Right renal pelvis (tissue), 4 donors: ENCODE measurements at regions not wholly inside any gene's neighbourhood (a gene's known extent, or its start where the extent isn't known, plus 50 kb on each side); places are given as distances from the start of the nearest gene placed in this dataset.
"Not testable (repeated sequence)": the region's sequence is repeated elsewhere in the genome, so short reads cannot be mapped to it uniquely, and the experiment has no call there.

Experiments used
- DNase-seq, 4 donors: peaks; one replicate each; pipeline ENCODE4 v3.0.0-alpha.2; 2013; ENCODE audit warnings: low read depth in 4 of 4, low spot score in 3 of 4, missing footprints in 1 of 4

DNA sequence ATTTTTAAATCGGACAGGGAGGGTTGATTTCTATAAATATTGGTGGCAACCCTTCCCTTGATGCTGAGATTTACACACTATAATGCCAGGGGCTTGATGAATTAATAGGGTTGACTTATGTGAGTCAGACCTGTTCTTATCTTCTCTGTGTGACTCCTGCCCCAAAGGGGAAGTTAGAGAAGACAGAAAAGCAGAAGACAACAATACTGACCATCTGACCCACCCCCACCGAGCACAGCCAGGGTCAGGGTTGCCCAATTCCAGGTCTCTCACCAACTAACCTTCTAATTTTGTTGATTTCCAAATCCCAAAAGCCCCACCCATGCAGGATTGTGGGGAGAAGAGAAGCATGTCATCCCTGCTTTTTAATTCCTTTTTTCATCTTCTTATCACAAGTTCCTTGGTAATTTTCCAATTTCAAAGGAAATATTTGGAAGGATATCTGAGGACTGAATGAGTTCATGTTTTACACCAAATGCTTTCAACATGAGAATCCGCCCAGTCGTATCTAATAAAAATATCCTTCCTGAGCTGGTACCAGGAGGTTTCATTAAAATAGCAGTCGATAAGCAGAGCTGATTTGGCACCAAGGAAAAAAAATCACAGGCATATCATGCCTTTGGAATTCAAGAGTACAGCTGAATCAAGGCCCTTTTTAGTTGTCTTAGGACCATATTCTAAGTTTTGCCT is 603.4 kb upstream of the CDH11 start:
- no peak for DNase-seq

DNA sequence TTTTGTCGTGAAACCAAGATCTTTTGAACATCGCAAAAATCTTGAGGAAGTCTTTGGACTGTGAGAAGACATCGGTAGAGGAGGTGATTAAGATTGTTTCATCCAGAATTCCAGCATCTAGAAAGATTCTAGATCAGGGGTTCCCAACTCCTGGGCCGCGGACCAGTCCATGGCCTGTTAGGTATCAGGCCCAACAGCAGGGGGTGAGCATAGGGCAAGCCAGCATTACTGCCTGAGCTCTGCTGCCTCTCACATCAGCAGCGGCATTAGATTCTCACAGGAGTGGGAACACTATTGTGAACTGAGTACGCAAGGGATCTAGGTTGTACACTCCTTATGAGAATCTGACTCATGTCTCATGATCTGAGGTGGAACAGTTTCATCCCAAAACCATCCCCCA is 600.6 kb upstream of the CDH11 start:
- no peak for DNase-seq

DNA sequence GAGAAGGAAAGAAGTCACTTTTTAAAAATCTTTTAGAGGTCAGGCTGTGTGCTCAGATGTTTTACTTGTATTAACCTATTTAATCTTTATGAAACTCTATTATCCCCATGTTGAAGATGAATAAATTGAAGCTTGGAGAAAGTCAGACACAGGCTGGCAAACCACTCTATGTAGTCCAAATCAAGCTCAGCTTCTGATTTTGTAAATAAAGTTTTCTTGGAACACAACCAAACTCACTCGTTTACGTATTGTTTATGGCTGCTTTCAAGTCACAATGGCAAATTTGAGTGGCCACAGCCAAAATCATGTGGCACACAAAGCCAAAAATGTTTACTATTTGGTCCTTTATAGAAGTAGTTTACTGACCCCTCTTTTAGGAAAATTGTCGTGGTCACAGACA is 596.0 kb upstream of the CDH11 start:
- no peak for DNase-seq

- no peak for DNase-seq
These were observed 595.2 kb upstream of the CDH11 start for GRCh38 chr16:65716737-65717700.

DNA sequence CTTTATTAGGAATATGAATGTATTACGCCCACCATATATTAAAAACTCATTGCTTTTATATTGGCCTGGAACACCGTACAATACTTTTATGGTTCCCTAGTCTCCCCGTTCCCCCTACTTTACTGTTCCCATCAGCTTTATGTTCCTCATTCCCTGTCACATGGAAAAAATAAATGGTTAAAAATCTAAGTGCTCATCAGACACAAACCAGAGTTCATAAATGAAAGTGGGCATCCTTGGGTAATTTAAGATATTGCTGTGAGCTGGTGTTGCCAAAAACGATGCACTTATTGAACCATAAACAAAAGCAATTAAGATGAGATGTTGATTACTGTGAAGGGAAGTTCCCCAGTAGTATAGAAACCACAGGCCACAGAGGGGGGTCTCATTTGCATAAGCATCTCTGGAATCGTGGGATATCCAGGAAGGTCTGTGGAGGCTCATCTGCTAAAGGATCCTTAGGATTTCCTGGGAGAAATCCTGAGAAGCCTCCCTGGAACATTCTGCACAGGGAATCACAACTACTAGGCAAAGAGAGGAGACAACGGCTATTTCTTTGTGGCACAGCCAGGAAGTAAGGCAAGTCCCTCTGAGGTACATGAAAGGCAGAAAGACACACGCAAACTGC is 591.4 kb upstream of the CDH11 start:
- DNase-seq = no peak

GRCh38 chr16:65710107-65710506 is 588.2 kb upstream of the CDH11 start:
- no peak for DNase-seq

- DNase-seq = no peak
These were observed 583.0 kb upstream of the CDH11 start for GRCh38 chr16:65704866-65705265.

DNA sequence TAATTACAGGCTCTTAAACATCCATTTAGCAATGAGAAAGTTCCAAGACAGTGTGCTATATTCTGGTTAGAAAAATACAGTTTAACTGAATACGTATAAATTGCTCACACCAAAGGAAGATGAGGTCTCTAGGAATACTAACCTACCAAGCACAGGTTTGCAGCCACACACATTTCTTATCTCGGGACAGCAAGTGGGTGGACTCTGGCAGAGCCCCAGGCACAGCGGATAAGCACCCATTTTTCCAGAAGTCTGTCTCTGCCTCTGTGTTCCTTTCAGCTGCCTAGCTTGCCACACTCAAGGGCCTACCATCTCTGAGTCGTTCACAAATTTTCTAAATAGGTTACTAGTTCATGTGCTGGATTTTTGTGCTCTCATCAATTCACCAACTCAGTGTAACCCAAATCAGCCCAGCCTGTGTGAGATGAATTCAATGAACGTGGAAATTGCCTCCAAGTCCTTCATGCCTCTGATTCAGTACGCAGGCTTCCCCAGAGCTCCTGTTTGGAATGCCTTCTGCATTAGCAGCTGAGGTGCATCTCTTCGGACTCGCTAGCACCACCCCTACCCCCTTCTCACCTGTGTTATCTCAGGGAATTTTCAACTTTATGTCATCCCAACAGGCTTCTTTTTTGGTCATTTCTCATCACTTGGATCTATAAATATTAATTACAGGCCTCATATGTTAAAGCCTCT is 581.0 kb upstream of the CDH11 start:
- DNase-seq = no peak

- no peak for DNase-seq
These were observed 578.7 kb upstream of the CDH11 start for GRCh38 chr16:65700596-65700995.

GRCh38 chr16:65698791-65699321 is 577.0 kb upstream of the CDH11 start:
- peak; percentile 65 to 82 (median 72) for DNase-seq

DNA sequence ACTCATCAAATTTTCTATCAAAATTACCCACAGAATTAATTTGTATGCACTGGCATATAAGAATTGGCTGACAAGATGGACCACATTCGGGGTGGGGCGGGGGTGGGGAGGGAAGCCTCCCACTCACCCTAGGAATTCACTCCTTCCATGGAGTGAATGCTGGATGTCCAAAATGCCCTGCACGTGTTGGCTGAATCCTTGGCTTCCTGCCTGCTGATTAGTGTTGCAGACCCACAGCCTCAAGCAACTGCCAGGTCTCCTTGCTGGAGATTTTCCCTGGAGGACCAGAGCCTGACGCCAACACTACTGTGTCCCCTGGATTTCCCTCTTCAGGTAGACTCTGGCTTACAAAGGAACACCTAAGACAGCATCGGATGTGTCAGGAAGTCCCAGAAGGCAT is 575.7 kb upstream of the CDH11 start:
- DNase-seq = no peak

DNA sequence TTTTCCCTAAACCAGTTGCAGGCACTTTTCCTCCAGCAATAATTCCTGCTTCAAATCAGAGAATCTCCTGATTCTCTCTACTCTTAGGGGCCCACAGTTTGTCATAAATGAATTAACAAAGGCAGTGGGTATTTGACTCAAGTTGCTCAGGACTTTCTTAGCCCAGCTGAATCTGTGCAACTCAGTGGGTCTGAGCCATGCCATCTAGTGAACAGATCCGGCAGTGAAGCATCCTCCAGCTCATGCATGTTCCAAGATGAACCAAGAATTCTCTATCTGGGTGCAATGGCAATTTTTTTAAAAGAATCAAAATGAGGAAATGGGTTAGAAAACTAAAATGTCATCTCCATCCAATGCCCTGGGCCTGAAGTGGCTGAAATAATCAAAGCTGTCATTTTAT is 575.2 kb upstream of the CDH11 start:
- no peak for DNase-seq

DNA sequence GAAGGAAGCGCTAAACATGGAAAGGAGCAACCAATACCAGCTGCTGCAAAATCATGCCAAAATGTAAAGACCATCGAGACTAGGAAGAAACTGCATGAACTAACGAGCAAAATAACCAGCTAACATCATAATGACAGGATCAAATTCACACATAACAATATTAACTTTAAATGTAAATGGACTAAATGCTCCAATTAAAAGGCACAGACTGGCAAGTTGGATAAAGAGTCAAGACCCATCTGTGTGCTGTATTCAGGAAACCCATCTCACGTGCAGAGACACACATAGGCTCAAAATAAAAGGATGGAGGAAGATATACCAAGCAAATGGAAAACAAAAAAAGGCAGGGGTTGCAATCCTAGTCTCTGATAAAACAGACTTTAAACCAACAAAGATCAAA is 570.0 kb upstream of the CDH11 start:
- not testable (repeated sequence) for DNase-seq

DNA sequence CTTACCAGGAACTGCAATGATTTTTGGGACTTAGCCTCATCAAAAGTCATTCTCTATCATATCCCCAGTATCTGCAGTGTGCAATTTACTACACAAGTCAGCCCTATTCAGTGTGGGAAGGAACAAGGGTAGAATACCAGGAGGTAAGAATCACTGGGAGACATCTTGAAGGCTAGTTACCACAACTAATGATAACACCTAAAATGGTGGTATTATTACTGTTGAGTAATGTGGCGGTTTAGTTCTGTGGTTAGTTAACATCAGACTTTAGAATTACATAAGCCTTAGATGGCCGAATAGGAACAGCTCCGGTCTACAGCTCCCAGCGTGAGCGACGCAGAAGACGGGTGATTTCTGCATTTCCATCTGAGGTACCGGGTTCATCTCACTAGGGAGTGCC is 567.9 kb upstream of the CDH11 start:
- DNase-seq = no peak

GRCh38 chr16:65688301-65688700 is 566.4 kb upstream of the CDH11 start:
- no peak for DNase-seq

DNA sequence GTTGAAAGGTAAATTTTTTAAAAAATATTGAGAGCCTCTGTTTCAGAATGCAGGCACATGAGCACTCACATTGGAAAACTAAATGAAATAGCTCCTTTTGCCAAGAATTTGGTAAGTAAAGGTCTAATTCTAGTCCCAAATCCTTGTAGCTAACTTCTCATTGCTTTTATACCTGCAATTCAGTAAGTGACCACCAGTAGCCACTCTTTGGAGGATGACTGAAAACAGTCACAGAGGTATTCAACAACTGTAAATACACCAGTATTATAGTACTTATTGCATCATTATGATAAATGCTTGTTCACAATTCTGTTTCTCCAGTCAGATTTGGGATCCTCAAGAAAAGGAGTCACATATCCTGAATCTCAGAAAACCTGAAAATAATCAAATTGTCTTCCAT is 562.4 kb upstream of the CDH11 start:
- DNase-seq = no peak

DNA sequence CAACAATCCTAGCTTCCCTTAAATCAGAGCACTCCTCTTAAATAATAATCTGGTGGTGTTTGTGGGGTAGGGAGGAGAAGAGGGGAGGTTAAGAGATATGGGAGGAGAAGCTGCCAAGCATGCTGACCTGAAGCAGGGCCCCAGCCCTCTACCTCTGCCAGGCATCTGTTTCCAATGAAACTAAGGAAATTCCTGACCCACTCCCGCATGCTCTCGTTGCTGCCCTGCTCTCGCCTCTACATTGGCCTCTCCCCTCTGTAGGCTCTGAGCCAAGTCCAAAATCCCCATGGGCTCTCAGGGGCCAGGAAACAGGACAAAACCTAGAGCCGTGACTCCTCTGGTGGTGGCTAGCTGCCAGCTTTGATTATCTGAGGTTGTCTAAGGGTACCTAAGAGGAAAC is 559.5 kb upstream of the CDH11 start:
- DNase-seq = no peak

DNA sequence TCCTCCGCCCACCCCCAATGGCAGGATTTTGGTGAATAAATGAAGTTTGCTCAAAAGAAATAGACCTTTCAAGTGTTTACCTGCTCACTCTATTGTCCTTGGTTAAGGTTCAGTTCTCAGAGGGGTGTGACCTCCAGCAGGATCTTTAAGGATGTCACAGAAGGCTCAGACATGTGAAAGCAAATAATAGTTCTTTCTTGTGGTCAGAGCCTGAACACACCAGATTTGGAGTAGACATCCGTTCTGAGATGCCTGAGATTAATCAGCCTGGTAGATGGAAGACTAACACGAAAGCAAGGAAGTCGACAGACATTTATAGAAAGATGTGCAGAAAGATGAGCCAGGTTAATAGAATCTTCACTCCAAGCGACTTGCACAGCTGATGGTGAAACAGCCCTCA is 557.9 kb upstream of the CDH11 start:
- no peak for DNase-seq

GRCh38 chr16:65675161-65675560 is 553.3 kb upstream of the CDH11 start:
- DNase-seq = no peak

- DNase-seq = no peak
These were observed 551.1 kb upstream of the CDH11 start for GRCh38 chr16:65672960-65673359.

DNA sequence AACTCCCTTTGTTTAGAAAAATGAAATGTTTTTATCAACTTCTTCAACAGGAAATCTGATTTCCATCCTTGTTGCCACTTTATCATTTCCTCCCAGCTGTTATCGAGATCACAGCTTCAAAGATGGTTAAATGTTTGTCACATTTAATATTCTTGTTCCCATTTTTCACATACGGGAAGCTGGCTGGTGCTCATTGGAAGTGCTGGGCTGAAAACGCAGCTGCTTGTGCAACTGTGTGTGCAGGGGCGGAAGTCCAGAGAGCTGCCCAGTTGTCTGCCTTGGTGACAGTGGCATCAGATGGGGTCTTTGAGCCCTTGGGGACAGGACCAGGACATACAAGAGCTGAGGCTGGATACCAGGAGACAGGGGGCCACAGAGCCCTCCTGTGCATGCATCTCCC is 549.2 kb upstream of the CDH11 start:
- no peak for DNase-seq
